GM12875 (cell line): ENCODE measurements at regions not wholly inside any gene's neighbourhood (a gene's known extent, or its start where the extent isn't known, plus 50 kb on each side); places are given as distances from the start of the nearest gene placed in this dataset.

ENCODE experiments used
- H3K4me3 ChIP-seq: one replicate; pipeline ENCODE4 v1.5.1; 2011; ENCODE audit warnings: low read depth, low read length, control low read depth
- TF ChIP-seq, protein P1 (sequence below): IDR thresholded peaks from 2 replicates; pipeline ENCODE4 v1.5.1; 2011; ENCODE audit warnings: low read depth, mild to moderate bottlenecking, control low read depth, inconsistent platforms, low read length, moderate library complexity, borderline replicate concordance; ENCODE audit not compliant: insufficient read depth

DNA sequence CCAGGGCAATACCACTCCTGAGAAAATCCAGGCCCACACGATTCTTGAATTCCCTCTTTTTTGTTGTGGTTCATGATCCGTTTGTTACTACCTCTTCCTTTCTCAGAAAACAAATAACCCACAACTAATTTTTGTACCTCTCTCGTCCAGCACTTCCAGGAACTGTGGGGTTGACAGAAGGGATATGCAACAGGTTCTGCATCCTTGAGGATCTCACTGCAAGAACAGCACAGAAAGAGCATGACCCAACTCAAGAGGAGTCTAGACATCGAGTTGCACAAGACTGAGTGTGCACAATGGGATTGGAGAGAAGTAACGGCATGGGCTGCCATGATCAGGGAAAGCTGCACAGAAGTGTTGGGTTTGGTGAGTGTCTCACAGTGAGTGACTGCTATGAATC is 533.3 kb downstream of the SOX2 start:
- no peak overlapping the region for H3K4me3 ChIP-seq
- TF ChIP-seq, protein P1, sequence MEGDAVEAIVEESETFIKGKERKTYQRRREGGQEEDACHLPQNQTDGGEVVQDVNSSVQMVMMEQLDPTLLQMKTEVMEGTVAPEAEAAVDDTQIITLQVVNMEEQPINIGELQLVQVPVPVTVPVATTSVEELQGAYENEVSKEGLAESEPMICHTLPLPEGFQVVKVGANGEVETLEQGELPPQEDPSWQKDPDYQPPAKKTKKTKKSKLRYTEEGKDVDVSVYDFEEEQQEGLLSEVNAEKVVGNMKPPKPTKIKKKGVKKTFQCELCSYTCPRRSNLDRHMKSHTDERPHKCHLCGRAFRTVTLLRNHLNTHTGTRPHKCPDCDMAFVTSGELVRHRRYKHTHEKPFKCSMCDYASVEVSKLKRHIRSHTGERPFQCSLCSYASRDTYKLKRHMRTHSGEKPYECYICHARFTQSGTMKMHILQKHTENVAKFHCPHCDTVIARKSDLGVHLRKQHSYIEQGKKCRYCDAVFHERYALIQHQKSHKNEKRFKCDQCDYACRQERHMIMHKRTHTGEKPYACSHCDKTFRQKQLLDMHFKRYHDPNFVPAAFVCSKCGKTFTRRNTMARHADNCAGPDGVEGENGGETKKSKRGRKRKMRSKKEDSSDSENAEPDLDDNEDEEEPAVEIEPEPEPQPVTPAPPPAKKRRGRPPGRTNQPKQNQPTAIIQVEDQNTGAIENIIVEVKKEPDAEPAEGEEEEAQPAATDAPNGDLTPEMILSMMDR = no peak

DNA sequence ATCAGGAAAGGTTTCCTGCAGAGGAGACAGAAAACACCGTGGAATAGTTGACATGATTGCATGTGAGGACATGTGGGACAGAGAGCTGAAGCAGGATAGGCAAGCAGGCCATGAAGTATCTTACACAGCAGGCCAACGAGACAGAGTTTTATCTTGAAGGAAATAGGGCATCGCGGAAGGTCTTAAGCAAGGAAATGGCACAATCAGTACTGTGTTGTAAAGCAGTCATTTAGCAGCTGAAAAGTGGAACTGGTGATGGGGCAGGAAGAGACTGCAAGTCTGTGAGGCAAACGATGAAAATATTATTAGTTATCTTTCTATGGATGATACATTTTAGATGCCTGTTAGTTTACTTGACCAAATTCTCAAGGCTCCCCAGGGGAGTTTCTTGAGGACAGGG is 535.1 kb downstream of the SOX2 start:
- TF ChIP-seq, protein P1 = no peak
- H3K4me3 ChIP-seq = no peak overlapping the region

DNA sequence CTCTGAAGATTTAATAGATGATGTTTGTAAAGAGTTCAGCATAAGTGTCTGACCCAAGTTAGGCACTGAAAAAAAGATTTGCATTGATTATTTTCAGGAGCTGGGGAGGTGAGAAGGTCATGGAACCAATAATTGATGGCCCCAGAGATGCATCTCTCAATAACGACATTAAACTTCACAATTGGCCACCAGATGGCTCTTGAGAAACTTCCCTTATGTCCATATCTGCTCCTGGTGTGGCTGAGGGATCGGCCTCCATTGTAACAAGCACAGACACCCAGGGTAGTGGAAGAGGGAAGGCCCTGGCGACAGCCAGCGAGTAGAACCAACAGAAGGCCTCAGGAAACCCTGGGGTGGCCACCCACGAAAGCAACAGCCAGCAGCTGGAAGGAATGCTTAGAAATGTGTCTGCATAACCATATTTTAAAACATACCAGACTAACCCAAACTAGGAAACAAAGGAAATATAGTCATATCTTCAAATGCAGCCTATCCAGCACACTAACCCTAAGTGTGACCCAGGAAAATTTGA is 536.7 kb downstream of the SOX2 start:
- TF ChIP-seq, protein P1 = no peak
- H3K4me3 ChIP-seq = no peak overlapping the region

DNA sequence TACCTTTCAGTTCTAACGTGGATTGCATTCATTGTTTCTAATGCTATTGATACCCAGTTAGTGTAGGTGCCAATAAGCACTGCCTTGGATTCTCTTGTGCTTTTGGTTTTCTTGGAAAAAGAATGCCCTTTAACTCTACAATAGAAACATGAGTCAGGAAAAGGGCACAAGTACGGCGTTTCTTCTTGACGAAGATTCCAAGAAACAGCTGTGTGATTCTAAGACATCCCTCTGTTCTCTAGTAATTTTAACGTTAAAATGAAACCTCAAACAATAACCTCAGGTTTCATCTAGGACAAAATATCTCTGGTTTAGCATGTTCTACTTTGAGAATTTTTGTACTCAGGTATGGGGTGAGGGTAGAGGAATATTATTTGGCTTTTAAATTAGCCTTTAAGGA is 540.5 kb upstream of the ATP11B start:
- no peak overlapping the region for H3K4me3 ChIP-seq
- TF ChIP-seq, protein P1 = no peak

DNA sequence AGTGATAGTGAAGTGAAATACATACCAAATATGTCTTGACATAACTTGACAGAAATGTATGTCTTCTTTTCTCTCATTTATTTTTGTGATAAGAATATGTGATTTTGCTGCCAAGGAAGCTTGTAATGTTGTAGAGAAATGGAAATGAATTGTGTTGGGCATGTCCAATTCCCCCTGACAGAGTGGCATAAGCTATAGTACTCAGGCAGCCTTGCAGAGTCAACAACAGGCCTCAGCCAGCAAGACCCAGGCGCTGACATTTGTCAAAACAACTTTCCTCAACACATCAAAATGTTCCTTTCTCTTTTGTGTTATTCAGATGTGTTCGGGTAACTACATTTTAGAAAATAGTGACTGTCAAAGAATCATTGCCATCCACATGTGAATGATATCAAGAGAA is 538.1 kb upstream of the ATP11B start:
- TF ChIP-seq, protein P1 = no peak
- H3K4me3 ChIP-seq = no peak overlapping the region

DNA sequence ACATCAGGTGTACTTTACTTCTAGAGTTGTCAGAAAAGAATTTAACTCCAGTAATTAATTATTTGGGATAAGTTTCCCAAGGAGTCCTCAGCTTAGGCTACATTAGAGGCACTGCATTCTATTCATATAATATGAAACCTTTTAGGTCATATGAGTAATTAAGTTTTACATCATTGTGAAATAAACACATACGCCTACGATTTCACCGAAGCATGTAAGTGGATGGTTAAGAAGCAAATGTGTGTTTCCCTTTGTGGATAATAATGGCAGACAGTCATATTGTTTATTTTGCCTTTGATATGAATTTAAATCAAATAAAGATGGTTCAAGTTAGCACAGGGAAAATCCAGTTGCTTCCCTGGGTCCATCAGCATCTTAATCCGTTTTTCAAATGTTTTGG is 535.9 kb upstream of the ATP11B start:
- no peak overlapping the region for H3K4me3 ChIP-seq

DNA sequence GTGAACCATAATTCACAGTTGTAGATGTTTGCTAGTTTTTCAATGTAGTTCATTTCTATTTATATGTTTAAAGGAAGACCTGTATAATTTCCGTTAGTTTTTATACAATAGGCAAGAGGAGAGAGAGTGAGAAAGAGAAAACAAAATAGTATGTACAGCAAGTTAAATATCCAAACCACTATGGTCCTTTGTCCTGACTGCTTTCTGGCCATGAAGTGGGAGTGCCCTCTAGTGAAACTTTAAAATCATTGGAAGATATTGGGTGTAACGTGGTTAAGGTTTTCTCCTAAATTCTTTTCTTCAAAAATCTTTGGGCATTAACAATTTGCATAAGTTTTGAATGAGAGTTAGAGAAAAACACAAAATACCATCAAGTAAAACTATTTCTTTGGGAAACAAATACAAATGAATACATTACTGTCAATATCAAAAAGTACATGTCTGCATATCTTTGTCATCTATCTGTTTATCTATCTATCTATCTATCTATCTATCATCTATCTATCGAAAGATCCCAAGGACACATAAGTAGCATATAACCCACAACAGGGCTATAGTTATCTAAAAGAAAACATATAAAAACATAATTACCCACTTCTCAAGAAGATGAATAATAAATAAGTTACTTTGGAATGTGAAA is 534.6 kb upstream of the ATP11B start:
- H3K4me3 ChIP-seq = no peak overlapping the region
- TF ChIP-seq, protein P1 = peak; percentile 25; the same call in 1 of the 2 replicates

More for the DNA sequence above, 535.9 kb upstream of the ATP11B start:
- TF ChIP-seq, protein P1 = no peak
